PFSK-1 (cell line): ENCODE measurements at regions not wholly inside any gene's neighbourhood (a gene's known extent, or its start where the extent isn't known, plus 50 kb on each side); places are given as distances from the start of the nearest gene placed in this dataset.

ENCODE experiments used
- REST ChIP-seq, 2 experiments: IDR thresholded peaks; 2 replicates each; pipeline versions ENCODE4 v1.6.1 to v1.8.0; 2011 to 2012; ENCODE audit warnings: low read depth in 2 of 2, low read length in 2 of 2, control low read depth in 1 of 2, inconsistent platforms in 1 of 2, mild to moderate bottlenecking in 1 of 2, moderate library complexity in 1 of 2; ENCODE audit not compliant: insufficient read depth in 1 of 2
- SIN3A ChIP-seq: IDR thresholded peaks from 2 replicates; pipeline ENCODE4 v1.6.1; 2012; ENCODE audit warnings: mild to moderate bottlenecking, low read length, moderate library complexity, borderline replicate concordance; ENCODE audit not compliant: insufficient read depth
- TAF1 ChIP-seq: IDR thresholded peaks from 2 replicates; pipeline ENCODE4 v1.6.1; 2012; ENCODE audit warnings: low read length, control low read depth, borderline replicate concordance; ENCODE audit not compliant: insufficient read depth

- TF ChIP-seq SIN3A (no peak), REST (IDR thresholded peaks at IDR 0.05; ENCODE audit: insufficient read depth in 1 of 2, low read depth in 2 of 2, low read length in 2 of 2) (no peak), TAF1 (no peak)
Observed at GRCh38 chr2:59428940-59429339, 1124.5 kb downstream of the BCL11A start.
